ENCODE measurements at regions not wholly inside any gene's neighbourhood (a gene's known extent, or its start where the extent isn't known, plus 50 kb on each side); places are given as distances from the start of the nearest gene placed in this dataset.

GRCh38 chr2:123434546-123435395, 590.3 kb upstream of the CNTNAP5 start:
- H3K27me3 ChIP-seq: no peaks in the 10 kb centered on the region
- no peaks in the 10 kb centered on the region for H3K36me3 ChIP-seq
- H3K9me3 ChIP-seq: no peaks in the 10 kb centered on the region
- H3K4me1 ChIP-seq (ENCODE audit: control insufficient read depth in 1 of 2, insufficient read depth in 1 of 2, low read depth in 1 of 2, low read length in 1 of 2): no peaks in the 10 kb centered on the region
- no peak overlapping the region for H3K27ac ChIP-seq
- no peak for TF ChIP-seq CTCF (IDR thresholded peaks at IDR 0.05)
- no peak overlapping the region for H3K4me3 ChIP-seq (ENCODE audit: low read depth in 1 of 2, low read length in 1 of 2)

GRCh38 chr2:123438251-123438650, 586.8 kb upstream of the CNTNAP5 start:
- Histone ChIP-seq H3K4me1 (ENCODE audit: control insufficient read depth in 1 of 2, insufficient read depth in 1 of 2, low read depth in 1 of 2, low read length in 1 of 2) (no peaks in the 10 kb centered on the region), H3K4me3 (ENCODE audit: low read depth in 1 of 2, low read length in 1 of 2) (no peak overlapping the region), H3K27ac (no peak overlapping the region), H3K36me3 (no peaks in the 10 kb centered on the region), H3K27me3 (no peaks in the 10 kb centered on the region), H3K9me3 (no peaks in the 10 kb centered on the region)
- TF ChIP-seq CTCF (IDR thresholded peaks at IDR 0.05): no peak

- Histone ChIP-seq H3K27me3 (no peaks in the 10 kb centered on the region), H3K4me3 (ENCODE audit: low read depth in 1 of 2, low read length in 1 of 2) (no peak overlapping the region), H3K9me3 (no peaks in the 10 kb centered on the region), H3K4me1 (ENCODE audit: control insufficient read depth in 1 of 2, insufficient read depth in 1 of 2, low read depth in 1 of 2, low read length in 1 of 2) (no peaks in the 10 kb centered on the region), H3K36me3 (no peaks in the 10 kb centered on the region), H3K27ac (no peak overlapping the region)
- no peak for TF ChIP-seq CTCF (IDR thresholded peaks at IDR 0.05)
Measured at GRCh38 chr2:123438675-123439074, 586.4 kb upstream of the CNTNAP5 start.

GRCh38 chr2:123448801-123449200, 576.3 kb upstream of the CNTNAP5 start:
- no peak for TF ChIP-seq CTCF (IDR thresholded peaks at IDR 0.05)
- H3K4me1 ChIP-seq (ENCODE audit: control insufficient read depth in 1 of 2, insufficient read depth in 1 of 2, low read depth in 1 of 2, low read length in 1 of 2): no peaks in the 10 kb centered on the region
- no peaks in the 10 kb centered on the region for H3K36me3 ChIP-seq
- H3K9me3 ChIP-seq: no peaks in the 10 kb centered on the region
- H3K27ac ChIP-seq: no peak overlapping the region
- H3K27me3 ChIP-seq: no peaks in the 10 kb centered on the region
- H3K4me3 ChIP-seq (ENCODE audit: low read depth in 1 of 2, low read length in 1 of 2): no peak overlapping the region

- no peaks in the 10 kb centered on the region for H3K9me3 ChIP-seq
- no peaks in the 10 kb centered on the region for H3K36me3 ChIP-seq
- no peak for TF ChIP-seq CTCF (IDR thresholded peaks at IDR 0.05)
- H3K4me3 ChIP-seq (ENCODE audit: low read depth in 1 of 2, low read length in 1 of 2): no peak overlapping the region
- no peak overlapping the region for H3K27ac ChIP-seq
- H3K4me1 ChIP-seq (ENCODE audit: control insufficient read depth in 1 of 2, insufficient read depth in 1 of 2, low read depth in 1 of 2, low read length in 1 of 2): no peaks in the 10 kb centered on the region
- H3K27me3 ChIP-seq: no peaks in the 10 kb centered on the region
Measured at GRCh38 chr2:123451542-123451941, 573.5 kb upstream of the CNTNAP5 start.
